ENCODE measurements at regions not wholly inside any gene's neighbourhood (a gene's known extent, or its start where the extent isn't known, plus 50 kb on each side); places are given as distances from the start of the nearest gene placed in this dataset.

GRCh38 chr14:66225337-66225736, 260.8 kb upstream of the CCDC196 start:
- Histone ChIP-seq H3K79me2 (ENCODE audit: insufficient read depth) (no peaks in the 10 kb centered on the region), H3K4me2 (no peak overlapping the region), H3K4me3 (ENCODE audit: low read depth in 2 of 2, low read length in 1 of 2) (no peak overlapping the region), H3K9me2 (no peaks in the 10 kb centered on the region), H3K9ac (no peak overlapping the region), H3K9me3 (no peaks in the 10 kb centered on the region), H3K27me3 (ENCODE audit: insufficient read depth) (no peaks in the 10 kb centered on the region), H3K27ac (ENCODE audit: low read depth in 2 of 2, low read length in 1 of 2) (no peak overlapping the region), H3K36me3 (replicated peaks in 1 of 2; ENCODE audit: control insufficient read depth in 1 of 2, insufficient read depth in 2 of 2, low read length in 1 of 2) (no peaks in the 10 kb centered on the region), H4K20me1 (ENCODE audit: insufficient read depth) (no peaks in the 10 kb centered on the region), H3F3A (replicated peaks; ENCODE audit: insufficient read depth) (no peaks in the 10 kb centered on the region), H3K4me1 (ENCODE audit: control insufficient read depth in 1 of 2, insufficient read depth in 2 of 2, low read depth in 1 of 2, low read length in 1 of 2) (no peaks in the 10 kb centered on the region), H2AFZ (ENCODE audit: low read depth) (no peak overlapping the region)
- TF ChIP-seq CHD2 (IDR thresholded peaks at IDR 0.05; ENCODE audit: low read length, partially characterized antibody) (no peak), RAD21 (IDR thresholded peaks at IDR 0.05; ENCODE audit: low read length) (no peak), MEF2A (IDR thresholded peaks at IDR 0.05; ENCODE audit: borderline replicate concordance, low read depth) (no peak), ELF1 (IDR thresholded peaks at IDR 0.05) (no peak), CTCF (IDR thresholded peaks at IDR 0.05) (no peak), USF2 (IDR thresholded peaks at IDR 0.05; ENCODE audit: borderline replicate concordance, low read depth, low read length) (no peak)
- POLR2A ChIA-PET: no interaction called here
- DNase-seq: no peak
- CTCF ChIA-PET: interaction anchor here (0.8 kb wide), 1 partner anchor 135 kb away, joined by 4 read pairs; no protein-coding TSS in a partner anchor

- H3F3A ChIP-seq (replicated peaks; ENCODE audit: insufficient read depth): no peaks in the 10 kb centered on the region
- POLR2A ChIA-PET: no interaction called here
- H3K79me2 ChIP-seq (ENCODE audit: insufficient read depth): no peaks in the 10 kb centered on the region
- H4K20me1 ChIP-seq (ENCODE audit: insufficient read depth): no peaks in the 10 kb centered on the region
- H3K4me1 ChIP-seq (ENCODE audit: control insufficient read depth in 1 of 2, insufficient read depth in 2 of 2, low read depth in 1 of 2, low read length in 1 of 2): peaks cover 0 to 11% of the 10 kb centered on the region in 2 experiments; a peak in 2 of 4 replicates
- H3K9me3 ChIP-seq: no peaks in the 10 kb centered on the region
- H3K4me2 ChIP-seq: no peak overlapping the region
- no peak overlapping the region for H3K9ac ChIP-seq
- H3K27me3 ChIP-seq (ENCODE audit: insufficient read depth): no peaks in the 10 kb centered on the region
- DNase-seq: no peak
- CTCF ChIA-PET: no interaction called here
- no peak overlapping the region for H2AFZ ChIP-seq (ENCODE audit: low read depth)
- no peaks in the 10 kb centered on the region for H3K9me2 ChIP-seq
- WGBS (ENCODE audit: low lambda C conversion rate): 30% methylated on average over 3 of the region's 3 CpGs
- H3K27ac ChIP-seq (ENCODE audit: low read depth in 2 of 2, low read length in 1 of 2): no peak overlapping the region
- H3K36me3 ChIP-seq (replicated peaks in 1 of 2; ENCODE audit: control insufficient read depth in 1 of 2, insufficient read depth in 2 of 2, low read length in 1 of 2): no peaks in the 10 kb centered on the region
- no peak overlapping the region for H3K4me3 ChIP-seq (ENCODE audit: low read depth in 2 of 2, low read length in 1 of 2)
- TF ChIP-seq REST (IDR thresholded peaks at IDR 0.05; ENCODE audit: low read depth, low read length) (no peak), GABPA (IDR thresholded peaks at IDR 0.05; ENCODE audit: low read depth) (no peak), RXRA (IDR thresholded peaks at IDR 0.05; ENCODE audit: borderline replicate concordance, low read depth) (no peak), ZBTB33 (IDR thresholded peaks at IDR 0.05; ENCODE audit: borderline replicate concordance, low read depth) (no peak), RAD21 (IDR thresholded peaks at IDR 0.05; ENCODE audit: low read length) (no peak), JUND (IDR thresholded peaks at IDR 0.05) (no peak), CTCF (IDR thresholded peaks at IDR 0.05) (no peak), IRF3 (IDR thresholded peaks at IDR 0.05; ENCODE audit: low read depth, low read length) (no peak), EP300 (IDR thresholded peaks at IDR 0.05; ENCODE audit: borderline replicate concordance in 1 of 2, low read depth in 1 of 2, low read length in 1 of 2) (no peak), CHD2 (IDR thresholded peaks at IDR 0.05; ENCODE audit: low read length, partially characterized antibody) (no peak), POLR2AphosphoS5 (IDR thresholded peaks at IDR 0.05; ENCODE audit: low read depth, low read length) (no peak)
These were observed 257.8 kb upstream of the CCDC196 start for GRCh38 chr14:66228267-66228970.

Data from SK-N-SH (cell line).